HEK293 (cell line): ENCODE measurements at regions not wholly inside any gene's neighbourhood (a gene's known extent, or its start where the extent isn't known, plus 50 kb on each side); places are given as distances from the start of the nearest gene placed in this dataset.

Experiments
- CTCF ChIA-PET: fragments of 350-600 bp; formaldehyde crosslinking; extraction: SDS; loops from one replicate; lab custom pipeline; 2021; ENCODE audit warnings: antibody characterized with exemption; lab: Yijun Ruan, JAX
- POLR2A ChIA-PET: fragments of 300-600 bp; formaldehyde crosslinking; extraction: SDS; loops from one replicate; lab custom pipeline; 2020; ENCODE audit warnings: antibody characterized with exemption, inconsistent platforms; lab: Yijun Ruan, JAX
- H3K27ac ChIP-seq: fragments of 200-500 bp; sonication (Bioruptor generic); 2 replicates; pipeline ENCODE4 v1.5.1; 2014; ENCODE audit warnings: low read depth, low read length, control low read depth, inconsistent platforms; ENCODE audit errors: extremely low read depth
- H3K36me3 ChIP-seq, 2 experiments: fragments of 200-500 bp in 1 of 2; sonication (Bioruptor generic) in 1 of 2; 1 replicate in 1 of 2; 2 replicates in 1 of 2; pipeline ENCODE4 v1.5.1; 2014 to 2017; ENCODE audit warnings: inconsistent platforms in 2 of 2, low read length in 2 of 2; ENCODE audit not compliant: control insufficient read depth in 2 of 2, insufficient read depth in 1 of 2
- H3K4me1 ChIP-seq: fragments of 200-500 bp; sonication (Bioruptor generic); 2 replicates; pipeline ENCODE4 v1.5.1; 2014; ENCODE audit warnings: mild to moderate bottlenecking, low read length, inconsistent platforms; ENCODE audit not compliant: control insufficient read depth, insufficient read depth
- H3K4me3 ChIP-seq: 2 replicates; pipeline ENCODE4 v1.5.1; 2011; ENCODE audit warnings: low read depth, mild to moderate bottlenecking, control low read depth, low read length, moderate library complexity
- H3K9me3 ChIP-seq: fragments of 200-500 bp; sonication (Bioruptor generic); 2 replicates; pipeline ENCODE4 v1.5.1; 2014; ENCODE audit warnings: low read depth, low read length, inconsistent platforms; ENCODE audit not compliant: control insufficient read depth, insufficient read depth
- CTCF ChIP-seq: fragments of 450-650 bp; formaldehyde crosslinking; IDR thresholded peaks from 2 replicates; pipeline ENCODE4 v1.5.1; 2016; ENCODE audit warnings: missing biosample characterization, missing genetic modification characterization
- HOXC10 ChIP-seq: sonication (generic); formaldehyde crosslinking; IDR thresholded peaks from 2 replicates; pipeline ENCODE4 v1.8.1; 2023; ENCODE audit warnings: mild to moderate bottlenecking, missing genetic modification reagents
- KLF8 ChIP-seq: fragments of 450-650 bp; formaldehyde crosslinking; IDR thresholded peaks from 2 replicates; pipeline ENCODE4 v1.5.1; 2016; ENCODE audit warnings: missing biosample characterization, missing genetic modification characterization
- OSR2 ChIP-seq: fragments of 450-650 bp; formaldehyde crosslinking; IDR thresholded peaks from 2 replicates; pipeline ENCODE4 v1.5.1; 2016; ENCODE audit warnings: missing biosample characterization, missing genetic modification characterization
- PRDM4 ChIP-seq: fragments of 450-650 bp; formaldehyde crosslinking; IDR thresholded peaks from 2 replicates; pipeline ENCODE4 v1.5.1; 2017; ENCODE audit warnings: missing biosample characterization, missing genetic modification characterization
- SALL2 ChIP-seq: fragments of 450-650 bp; formaldehyde crosslinking; IDR thresholded peaks from 2 replicates; pipeline ENCODE4 v1.5.0; 2017; ENCODE audit warnings: missing biosample characterization, mild to moderate bottlenecking, missing genetic modification characterization, borderline replicate concordance
- SETDB1 ChIP-seq: IDR thresholded peaks from one replicate; pipeline ENCODE4 v1.6.1; 2017; ENCODE audit warnings: mild to moderate bottlenecking, low read length, moderate library complexity, mixed read lengths; ENCODE audit not compliant: insufficient read length
- TRIM28 ChIP-seq: IDR thresholded peaks from 2 replicates; pipeline ENCODE4 v1.6.1; 2011; ENCODE audit warnings: low read length, control low read depth, borderline replicate concordance
- ZBTB21 ChIP-seq: fragments of 450-650 bp; formaldehyde crosslinking; IDR thresholded peaks from 2 replicates; pipeline ENCODE4 v1.5.1; 2017; ENCODE audit warnings: missing biosample characterization, missing genetic modification characterization
- ZNF169 ChIP-seq: fragments of 450-650 bp; formaldehyde crosslinking; IDR thresholded peaks from 2 replicates; pipeline ENCODE4 v1.5.1; 2016; ENCODE audit warnings: missing biosample characterization, missing genetic modification characterization
- ZNF202 ChIP-seq: fragments of 450-650 bp; formaldehyde crosslinking; IDR thresholded peaks from 2 replicates; pipeline ENCODE4 v1.5.1; 2016; ENCODE audit warnings: missing biosample characterization, missing genetic modification characterization, borderline replicate concordance
- ZNF223 ChIP-seq: fragments of 450-650 bp; formaldehyde crosslinking; IDR thresholded peaks from 2 replicates; pipeline ENCODE4 v1.5.1; 2016; ENCODE audit warnings: missing biosample characterization, missing genetic modification characterization
- ZNF302 ChIP-seq: fragments of 450-650 bp; formaldehyde crosslinking; IDR thresholded peaks from 2 replicates; pipeline ENCODE4 v1.5.1; 2016; ENCODE audit warnings: missing biosample characterization, missing genetic modification characterization, low read depth
- ZNF398 ChIP-seq: fragments of 450-650 bp; formaldehyde crosslinking; IDR thresholded peaks from 2 replicates; pipeline ENCODE4 v1.5.1; 2017; ENCODE audit warnings: missing biosample characterization, missing genetic modification characterization
- ZNF501 ChIP-seq: fragments of 450-650 bp; formaldehyde crosslinking; IDR thresholded peaks from 2 replicates; pipeline ENCODE4 v1.5.1; 2016; ENCODE audit warnings: missing biosample characterization, missing genetic modification characterization
- ZNF544 ChIP-seq: fragments of 450-650 bp; formaldehyde crosslinking; IDR thresholded peaks from 2 replicates; pipeline ENCODE4 v1.5.0; 2017; ENCODE audit warnings: missing biosample characterization, missing genetic modification characterization
- ZNF600 ChIP-seq: fragments of 450-650 bp; formaldehyde crosslinking; IDR thresholded peaks from 2 replicates; pipeline ENCODE4 v1.5.1; 2016; ENCODE audit warnings: missing biosample characterization, missing genetic modification characterization
- ZNF621 ChIP-seq: fragments of 450-650 bp; formaldehyde crosslinking; IDR thresholded peaks from 2 replicates; pipeline ENCODE4 v1.5.1; 2017; ENCODE audit warnings: missing biosample characterization, missing genetic modification characterization
- ZNF654 ChIP-seq: fragments of 450-650 bp; formaldehyde crosslinking; IDR thresholded peaks from 2 replicates; pipeline ENCODE4 v1.5.1; 2016; ENCODE audit warnings: low read depth, missing biosample characterization, missing genetic modification characterization
- ZSCAN23 ChIP-seq: fragments of 450-650 bp; formaldehyde crosslinking; IDR thresholded peaks from 2 replicates; pipeline ENCODE4 v1.5.1; 2016; ENCODE audit warnings: missing biosample characterization, missing genetic modification characterization
- TF ChIP-seq, protein P1 (sequence below): IDR thresholded peaks from 2 replicates; pipeline ENCODE4 v1.6.1; 2011; ENCODE audit warnings: mild to moderate bottlenecking, low read depth, low read length, borderline replicate concordance

DNA sequence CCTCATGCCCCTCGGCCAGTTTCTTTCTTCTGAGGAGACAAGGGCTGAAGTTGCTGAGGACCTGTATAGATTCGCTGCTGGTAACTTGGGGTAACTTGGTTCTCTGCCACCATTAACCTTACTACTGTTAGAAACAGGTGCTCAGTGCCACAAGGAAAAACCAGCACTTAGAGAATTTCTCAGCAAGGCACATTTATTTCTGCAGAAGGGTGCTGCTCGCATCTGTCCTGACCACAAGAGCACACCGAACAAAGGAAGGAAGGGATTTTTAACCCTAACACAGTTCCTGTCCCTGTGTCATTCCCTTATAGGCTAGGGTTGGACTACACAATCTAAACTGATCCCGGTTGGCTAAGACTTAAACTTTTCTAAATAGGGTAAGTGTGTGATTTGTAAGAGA, 154.1 kb downstream of the SOCS6 start:
- Histone ChIP-seq H3K4me1 (no peaks in the 10 kb centered on the region), H3K36me3 (no peaks in the 10 kb centered on the region), H3K27ac (no peak overlapping the region), H3K4me3 (no peak overlapping the region), H3K9me3 (no peaks in the 10 kb centered on the region)
- TF ChIP-seq CTCF (no peak), TRIM28 (peak; percentile 83; the same call in 1 of the 2 replicates), SETDB1 (peak; percentile 98)
- POLR2A ChIA-PET: no interaction called here
- CTCF ChIA-PET: no interaction called here

GRCh38 chr18:70432804-70433400, 144.1 kb downstream of the SOCS6 start:
- Histone ChIP-seq H3K4me1 (no peaks in the 10 kb centered on the region), H3K36me3 (no peaks in the 10 kb centered on the region), H3K9me3 (no peaks in the 10 kb centered on the region), H3K27ac (no peak overlapping the region), H3K4me3 (no peak overlapping the region)
- peak; percentile 54; the same call in 1 of the 2 replicates for TF ChIP-seq PRDM4
- no peak for TF ChIP-seq ZNF302 (tag by site-specific recombination)
- CTCF ChIA-PET: interaction anchor here (0.6 to 5.1 kb wide), 33 partner anchors 8 to 771 kb away, joined by 3 to 108 read pairs (median 5); no protein-coding TSS in a partner anchor
- POLR2A ChIA-PET: no interaction called here

- no peaks in the 10 kb centered on the region for H3K4me1 ChIP-seq
- H3K4me3 ChIP-seq: no peak overlapping the region
- no peak for TF ChIP-seq ZSCAN23 (tag by site-specific recombination)
- H3K36me3 ChIP-seq: no peaks in the 10 kb centered on the region
- CTCF ChIA-PET: no interaction called here
- no peaks in the 10 kb centered on the region for H3K9me3 ChIP-seq
- POLR2A ChIA-PET: no interaction called here
- no peak overlapping the region for H3K27ac ChIP-seq
Measured at GRCh38 chr18:70431203-70431624, 142.4 kb downstream of the SOCS6 start.

GRCh38 chr18:70430501-70431173, 141.8 kb downstream of the SOCS6 start:
- H3K4me3 ChIP-seq: no peak overlapping the region
- no peaks in the 10 kb centered on the region for H3K9me3 ChIP-seq
- H3K4me1 ChIP-seq: no peaks in the 10 kb centered on the region
- H3K27ac ChIP-seq: no peak overlapping the region
- ChIA-PET CTCF (interaction anchor here (0.6 to 0.7 kb wide), 2 partner anchors 72 to 235 kb away, joined by 3 read pairs; no protein-coding TSS in a partner anchor), POLR2A (no interaction called here)
- H3K36me3 ChIP-seq: no peaks in the 10 kb centered on the region
- TF ChIP-seq ZNF223 (tag by site-specific recombination) (no peak), SETDB1 (no peak), OSR2 (tag by site-specific recombination) (no peak), HOXC10 (CRISPR knock-in tag) (no peak), ZBTB21 (no peak), KLF8 (tag by site-specific recombination) (no peak), ZNF202 (tag by site-specific recombination) (no peak), ZNF501 (tag by site-specific recombination) (no peak), ZNF169 (no peak), ZNF544 (tag by site-specific recombination) (no peak), ZNF621 (tag by site-specific recombination) (no peak), ZNF398 (tag by site-specific recombination) (no peak), ZNF654 (tag by site-specific recombination) (no peak), SALL2 (tag by site-specific recombination) (no peak), ZNF600 (tag by site-specific recombination) (no peak)
- TF ChIP-seq, protein P1, sequence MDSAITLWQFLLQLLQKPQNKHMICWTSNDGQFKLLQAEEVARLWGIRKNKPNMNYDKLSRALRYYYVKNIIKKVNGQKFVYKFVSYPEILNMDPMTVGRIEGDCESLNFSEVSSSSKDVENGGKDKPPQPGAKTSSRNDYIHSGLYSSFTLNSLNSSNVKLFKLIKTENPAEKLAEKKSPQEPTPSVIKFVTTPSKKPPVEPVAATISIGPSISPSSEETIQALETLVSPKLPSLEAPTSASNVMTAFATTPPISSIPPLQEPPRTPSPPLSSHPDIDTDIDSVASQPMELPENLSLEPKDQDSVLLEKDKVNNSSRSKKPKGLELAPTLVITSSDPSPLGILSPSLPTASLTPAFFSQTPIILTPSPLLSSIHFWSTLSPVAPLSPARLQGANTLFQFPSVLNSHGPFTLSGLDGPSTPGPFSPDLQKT: no peak
